ENCODE measurements at regions not wholly inside any gene's neighbourhood (a gene's known extent, or its start where the extent isn't known, plus 50 kb on each side); places are given as distances from the start of the nearest gene placed in this dataset.
A peak's percentile ranks its signal among the peaks of the same experiment; 100 is the strongest.

DNA sequence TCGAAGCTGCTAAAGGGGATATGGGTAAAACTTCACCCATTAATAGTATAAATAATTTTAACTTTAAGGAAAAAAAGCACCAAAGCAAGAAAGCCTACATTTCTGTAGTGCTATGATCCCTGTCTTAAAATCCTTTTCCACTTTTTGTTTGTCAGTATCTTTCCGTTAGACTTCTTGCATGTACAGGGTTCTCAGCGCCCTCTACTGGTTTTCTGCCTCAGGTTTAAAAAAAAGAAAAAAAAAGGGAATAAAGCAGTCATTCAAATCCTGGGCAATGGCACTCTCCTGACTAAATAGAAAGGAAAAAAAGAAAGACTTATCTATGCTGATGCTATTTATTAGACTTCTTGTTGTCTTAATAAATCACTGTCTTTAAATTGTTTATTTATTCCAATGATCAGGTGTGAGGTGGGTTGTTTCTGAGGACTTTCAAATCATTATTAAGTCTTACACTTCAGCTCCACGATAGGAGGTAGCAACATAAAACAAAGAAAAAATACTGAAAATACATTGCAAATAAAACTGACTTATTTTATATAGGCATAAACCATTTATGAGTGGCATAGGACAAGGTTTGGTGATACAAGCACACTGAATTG lies 475.4 kb upstream of the NR5A2 start:
- TF ChIP-seq, protein P1, sequence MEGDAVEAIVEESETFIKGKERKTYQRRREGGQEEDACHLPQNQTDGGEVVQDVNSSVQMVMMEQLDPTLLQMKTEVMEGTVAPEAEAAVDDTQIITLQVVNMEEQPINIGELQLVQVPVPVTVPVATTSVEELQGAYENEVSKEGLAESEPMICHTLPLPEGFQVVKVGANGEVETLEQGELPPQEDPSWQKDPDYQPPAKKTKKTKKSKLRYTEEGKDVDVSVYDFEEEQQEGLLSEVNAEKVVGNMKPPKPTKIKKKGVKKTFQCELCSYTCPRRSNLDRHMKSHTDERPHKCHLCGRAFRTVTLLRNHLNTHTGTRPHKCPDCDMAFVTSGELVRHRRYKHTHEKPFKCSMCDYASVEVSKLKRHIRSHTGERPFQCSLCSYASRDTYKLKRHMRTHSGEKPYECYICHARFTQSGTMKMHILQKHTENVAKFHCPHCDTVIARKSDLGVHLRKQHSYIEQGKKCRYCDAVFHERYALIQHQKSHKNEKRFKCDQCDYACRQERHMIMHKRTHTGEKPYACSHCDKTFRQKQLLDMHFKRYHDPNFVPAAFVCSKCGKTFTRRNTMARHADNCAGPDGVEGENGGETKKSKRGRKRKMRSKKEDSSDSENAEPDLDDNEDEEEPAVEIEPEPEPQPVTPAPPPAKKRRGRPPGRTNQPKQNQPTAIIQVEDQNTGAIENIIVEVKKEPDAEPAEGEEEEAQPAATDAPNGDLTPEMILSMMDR (IDR thresholded peaks at IDR 0.05): peak in 4 of 6 experiments; percentile 7 to 63 (median 40)
- TF ChIP-seq POLR2A (IDR thresholded peaks at IDR 0.05): no peak

Data from thyroid gland (tissue), 4 donors.